Inflammatory macrophage (primary cell): ENCODE measurements at regions not wholly inside any gene's neighbourhood (a gene's known extent, or its start where the extent isn't known, plus 50 kb on each side); places are given as distances from the start of the nearest gene placed in this dataset.

Source experiments
- DNase-seq, 2 donors: peaks; one replicate each; pipeline ENCODE4 v3.0.0-alpha.2; 2020 to 2022

GRCh38 chr1:227449741-227450441, 113.5 kb upstream of the ZNF678 start:
- DNase-seq, result peak in 1 of 2 donors; percentile 3

GRCh38 chr1:227449051-227449450, 114.3 kb upstream of the ZNF678 start:
- peak; percentile 40 to 41 for DNase-seq

GRCh38 chr1:227447531-227447990, 115.8 kb upstream of the ZNF678 start:
- no peak for DNase-seq

- no peak for DNase-seq
These were observed 117.6 kb upstream of the ZNF678 start for GRCh38 chr1:227445746-227446145.

- DNase-seq, result no peak
These were observed 118.2 kb upstream of the ZNF678 start for GRCh38 chr1:227445092-227445674.

GRCh38 chr1:227440182-227440581, 121.9 kb upstream of the CDC42BPA start:
- DNase-seq, result no peak

- peak; percentile 6 for DNase-seq
These were observed 119.3 kb upstream of the CDC42BPA start for GRCh38 chr1:227437495-227438008.

GRCh38 chr1:227434808-227435444, 116.6 kb upstream of the CDC42BPA start:
- DNase-seq, result no peak

GRCh38 chr1:227433663-227434341, 115.5 kb upstream of the CDC42BPA start:
- no peak for DNase-seq

GRCh38 chr1:227432981-227433380, 114.7 kb upstream of the CDC42BPA start:
- DNase-seq, result no peak

GRCh38 chr1:227432181-227432535, 113.9 kb upstream of the CDC42BPA start:
- DNase-seq, result no peak

GRCh38 chr1:227429447-227430359, 111.4 kb upstream of the CDC42BPA start:
- DNase-seq, result no peak

- DNase-seq, result no peak
These were observed 110.5 kb upstream of the CDC42BPA start for GRCh38 chr1:227428803-227429202.

- DNase-seq, result no peak
These were observed 109.1 kb upstream of the CDC42BPA start for GRCh38 chr1:227427411-227427810.

- no peak for DNase-seq
These were observed 106.7 kb upstream of the CDC42BPA start for GRCh38 chr1:227424953-227425352.

- DNase-seq, result no peak
These were observed 105.9 kb upstream of the CDC42BPA start for GRCh38 chr1:227424159-227424680.

- DNase-seq, result no peak
These were observed 104.3 kb upstream of the CDC42BPA start for GRCh38 chr1:227422581-227422980.

GRCh38 chr1:227420147-227420546, 101.9 kb upstream of the CDC42BPA start:
- no peak for DNase-seq

GRCh38 chr1:227417756-227418480, 99.6 kb upstream of the CDC42BPA start:
- no peak for DNase-seq

- DNase-seq, result no peak
These were observed 98.0 kb upstream of the CDC42BPA start for GRCh38 chr1:227416156-227416830.
